DOHH2 (cell line): ENCODE measurements at regions not wholly inside any gene's neighbourhood (a gene's known extent, or its start where the extent isn't known, plus 50 kb on each side); places are given as distances from the start of the nearest gene placed in this dataset.

ENCODE experiments used
- EZH2phosphoT487 ChIP-seq: fragments of 200-600 bp; sonication (generic); IDR thresholded peaks from 2 replicates; pipeline ENCODE4 v1.6.1; 2017; ENCODE audit warnings: borderline replicate concordance, mild to moderate bottlenecking, antibody characterized with exemption, low read length, moderate library complexity, mixed read lengths
- TF ChIP-seq, protein P1 (sequence below): fragments of 200-600 bp; sonication (generic); IDR thresholded peaks from one replicate; pipeline ENCODE4 v1.5.1; 2014; ENCODE audit warnings: antibody characterized with exemption, mild to moderate bottlenecking, low read depth, low read length; ENCODE audit not compliant: poor library complexity, severe bottlenecking

- TF ChIP-seq, protein P1, sequence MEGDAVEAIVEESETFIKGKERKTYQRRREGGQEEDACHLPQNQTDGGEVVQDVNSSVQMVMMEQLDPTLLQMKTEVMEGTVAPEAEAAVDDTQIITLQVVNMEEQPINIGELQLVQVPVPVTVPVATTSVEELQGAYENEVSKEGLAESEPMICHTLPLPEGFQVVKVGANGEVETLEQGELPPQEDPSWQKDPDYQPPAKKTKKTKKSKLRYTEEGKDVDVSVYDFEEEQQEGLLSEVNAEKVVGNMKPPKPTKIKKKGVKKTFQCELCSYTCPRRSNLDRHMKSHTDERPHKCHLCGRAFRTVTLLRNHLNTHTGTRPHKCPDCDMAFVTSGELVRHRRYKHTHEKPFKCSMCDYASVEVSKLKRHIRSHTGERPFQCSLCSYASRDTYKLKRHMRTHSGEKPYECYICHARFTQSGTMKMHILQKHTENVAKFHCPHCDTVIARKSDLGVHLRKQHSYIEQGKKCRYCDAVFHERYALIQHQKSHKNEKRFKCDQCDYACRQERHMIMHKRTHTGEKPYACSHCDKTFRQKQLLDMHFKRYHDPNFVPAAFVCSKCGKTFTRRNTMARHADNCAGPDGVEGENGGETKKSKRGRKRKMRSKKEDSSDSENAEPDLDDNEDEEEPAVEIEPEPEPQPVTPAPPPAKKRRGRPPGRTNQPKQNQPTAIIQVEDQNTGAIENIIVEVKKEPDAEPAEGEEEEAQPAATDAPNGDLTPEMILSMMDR: no peak
- TF ChIP-seq EZH2phosphoT487: no peak
Measured at GRCh38 chr14:61139006-61139599, 142.0 kb downstream of the TMEM30B start.
